ENCODE measurements at regions not wholly inside any gene's neighbourhood (a gene's known extent, or its start where the extent isn't known, plus 50 kb on each side); places are given as distances from the start of the nearest gene placed in this dataset.

GRCh38 chr11:21658654-21659193 lies 534.2 kb upstream of the ANO5 start:
- TF ChIP-seq SIN3A (IDR thresholded peaks at IDR 0.05; ENCODE audit: borderline replicate concordance, insufficient read depth, low read length) (no peak), TAF1 (IDR thresholded peaks at IDR 0.05; ENCODE audit: borderline replicate concordance, insufficient read depth, low read length) (no peak)

- no peak for TF ChIP-seq POLR2AphosphoS5 (IDR thresholded peaks at IDR 0.05; ENCODE audit: low read depth, low read length)
- TF ChIP-seq FOXP2 (optimal IDR thresholded peaks at IDR 0.05; ENCODE audit: borderline replicate concordance, extremely low read depth, extremely low read length, insufficient read depth), result no peak
- no peak for TF ChIP-seq SIN3A (IDR thresholded peaks at IDR 0.05; ENCODE audit: borderline replicate concordance, insufficient read depth, low read length)
- no peak for TF ChIP-seq TAF1 (IDR thresholded peaks at IDR 0.05; ENCODE audit: borderline replicate concordance, insufficient read depth, low read length)
These were observed 532.9 kb upstream of the ANO5 start for GRCh38 chr11:21659961-21660360.

- no peak for TF ChIP-seq TAF1 (IDR thresholded peaks at IDR 0.05; ENCODE audit: borderline replicate concordance, insufficient read depth, low read length)
- no peak for TF ChIP-seq POLR2AphosphoS5 (IDR thresholded peaks at IDR 0.05; ENCODE audit: low read depth, low read length)
- no peak for TF ChIP-seq SIN3A (IDR thresholded peaks at IDR 0.05; ENCODE audit: borderline replicate concordance, insufficient read depth, low read length)
- TF ChIP-seq FOXP2 (optimal IDR thresholded peaks at IDR 0.05; ENCODE audit: borderline replicate concordance, extremely low read depth, extremely low read length, insufficient read depth), result no peak
- TF ChIP-seq, protein P1, sequence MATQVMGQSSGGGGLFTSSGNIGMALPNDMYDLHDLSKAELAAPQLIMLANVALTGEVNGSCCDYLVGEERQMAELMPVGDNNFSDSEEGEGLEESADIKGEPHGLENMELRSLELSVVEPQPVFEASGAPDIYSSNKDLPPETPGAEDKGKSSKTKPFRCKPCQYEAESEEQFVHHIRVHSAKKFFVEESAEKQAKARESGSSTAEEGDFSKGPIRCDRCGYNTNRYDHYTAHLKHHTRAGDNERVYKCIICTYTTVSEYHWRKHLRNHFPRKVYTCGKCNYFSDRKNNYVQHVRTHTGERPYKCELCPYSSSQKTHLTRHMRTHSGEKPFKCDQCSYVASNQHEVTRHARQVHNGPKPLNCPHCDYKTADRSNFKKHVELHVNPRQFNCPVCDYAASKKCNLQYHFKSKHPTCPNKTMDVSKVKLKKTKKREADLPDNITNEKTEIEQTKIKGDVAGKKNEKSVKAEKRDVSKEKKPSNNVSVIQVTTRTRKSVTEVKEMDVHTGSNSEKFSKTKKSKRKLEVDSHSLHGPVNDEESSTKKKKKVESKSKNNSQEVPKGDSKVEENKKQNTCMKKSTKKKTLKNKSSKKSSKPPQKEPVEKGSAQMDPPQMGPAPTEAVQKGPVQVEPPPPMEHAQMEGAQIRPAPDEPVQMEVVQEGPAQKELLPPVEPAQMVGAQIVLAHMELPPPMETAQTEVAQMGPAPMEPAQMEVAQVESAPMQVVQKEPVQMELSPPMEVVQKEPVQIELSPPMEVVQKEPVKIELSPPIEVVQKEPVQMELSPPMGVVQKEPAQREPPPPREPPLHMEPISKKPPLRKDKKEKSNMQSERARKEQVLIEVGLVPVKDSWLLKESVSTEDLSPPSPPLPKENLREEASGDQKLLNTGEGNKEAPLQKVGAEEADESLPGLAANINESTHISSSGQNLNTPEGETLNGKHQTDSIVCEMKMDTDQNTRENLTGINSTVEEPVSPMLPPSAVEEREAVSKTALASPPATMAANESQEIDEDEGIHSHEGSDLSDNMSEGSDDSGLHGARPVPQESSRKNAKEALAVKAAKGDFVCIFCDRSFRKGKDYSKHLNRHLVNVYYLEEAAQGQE (IDR thresholded peaks at IDR 0.05; ENCODE audit: insufficient read depth in 1 of 2, low read depth in 2 of 2, low read length in 2 of 2), result no peak
These were observed 517.8 kb upstream of the ANO5 start for GRCh38 chr11:21675049-21675616.

GRCh38 chr11:21687643-21688042 lies 505.2 kb upstream of the ANO5 start:
- TF ChIP-seq TAF1 (IDR thresholded peaks at IDR 0.05; ENCODE audit: borderline replicate concordance, insufficient read depth, low read length) (no peak), POLR2AphosphoS5 (IDR thresholded peaks at IDR 0.05; ENCODE audit: low read depth, low read length) (no peak), SIN3A (IDR thresholded peaks at IDR 0.05; ENCODE audit: borderline replicate concordance, insufficient read depth, low read length) (no peak), FOXP2 (optimal IDR thresholded peaks at IDR 0.05; ENCODE audit: borderline replicate concordance, extremely low read depth, extremely low read length, insufficient read depth) (no peak)
- TF ChIP-seq, protein P1 (IDR thresholded peaks at IDR 0.05; ENCODE audit: insufficient read depth in 1 of 2, low read depth in 2 of 2, low read length in 2 of 2), result no peak

DNA sequence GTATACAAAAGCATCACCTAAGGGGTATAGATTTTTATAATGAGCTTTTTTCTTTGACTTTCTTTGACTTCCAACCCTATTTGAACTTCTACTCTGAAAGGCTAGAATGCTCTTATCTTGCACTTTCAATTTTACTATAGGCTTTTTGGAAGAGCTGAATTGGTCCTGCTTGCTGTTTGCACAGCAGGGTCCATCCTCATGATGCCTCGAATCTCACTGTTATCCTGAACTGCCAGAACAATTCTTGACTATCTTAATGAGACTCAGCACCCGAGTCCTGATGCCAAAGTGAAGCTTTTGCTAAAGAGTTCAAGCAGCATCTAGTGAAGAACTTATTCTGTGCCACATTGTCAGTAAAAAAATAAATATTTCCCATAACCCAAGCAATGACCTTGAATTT lies 488.3 kb upstream of the ANO5 start:
- TF ChIP-seq TAF1 (IDR thresholded peaks at IDR 0.05; ENCODE audit: borderline replicate concordance, insufficient read depth, low read length), result no peak

GRCh38 chr11:21707116-21707739 lies 485.7 kb upstream of the ANO5 start:
- no peak for TF ChIP-seq SIN3A (IDR thresholded peaks at IDR 0.05; ENCODE audit: borderline replicate concordance, insufficient read depth, low read length)
- TF ChIP-seq POLR2AphosphoS5 (IDR thresholded peaks at IDR 0.05; ENCODE audit: low read depth, low read length), result no peak
- no peak for TF ChIP-seq FOXP2 (optimal IDR thresholded peaks at IDR 0.05; ENCODE audit: borderline replicate concordance, extremely low read depth, extremely low read length, insufficient read depth)
- TF ChIP-seq, protein P1 (IDR thresholded peaks at IDR 0.05; ENCODE audit: insufficient read depth in 1 of 2, low read depth in 2 of 2, low read length in 2 of 2), result no peak
- no peak for TF ChIP-seq TAF1 (IDR thresholded peaks at IDR 0.05; ENCODE audit: borderline replicate concordance, insufficient read depth, low read length)
